ENCODE measurements at regions not wholly inside any gene's neighbourhood (a gene's known extent, or its start where the extent isn't known, plus 50 kb on each side); places are given as distances from the start of the nearest gene placed in this dataset.

DNA sequence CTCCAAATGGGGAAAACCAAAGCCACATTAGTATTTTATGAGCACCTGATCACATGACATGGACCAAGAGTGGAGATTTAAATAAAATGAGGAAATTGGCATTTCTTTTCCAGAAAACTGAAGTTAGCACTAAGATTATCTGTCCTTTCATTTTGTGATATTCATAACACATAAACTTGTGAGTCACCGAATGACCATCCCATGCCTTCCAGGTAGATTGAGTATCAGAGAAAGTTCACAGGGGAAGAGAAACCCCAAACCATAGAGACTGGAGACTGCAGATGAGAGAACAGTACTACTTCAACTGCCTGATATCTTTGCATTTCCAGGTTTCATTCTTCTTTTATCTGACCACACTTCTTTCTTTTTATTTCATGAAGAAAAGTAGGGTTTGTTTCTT lies 176.3 kb upstream of the LRP1B start:
- TF ChIP-seq RAD21 (IDR thresholded peaks at IDR 0.05) (no peak), JUND (IDR thresholded peaks at IDR 0.05) (no peak)
